HG02610 (cell line): ENCODE measurements at regions not wholly inside any gene's neighbourhood (a gene's known extent, or its start where the extent isn't known, plus 50 kb on each side); places are given as distances from the start of the nearest gene placed in this dataset.

Source experiments
- ATAC-seq: cut with Tn5 transposase; IDR thresholded peaks from one replicate; pipeline ENCODE4 v1.9.1; 2021; ENCODE audit warnings: mild to moderate bottlenecking, moderate library complexity; ENCODE audit not compliant: unreplicated experiment

DNA sequence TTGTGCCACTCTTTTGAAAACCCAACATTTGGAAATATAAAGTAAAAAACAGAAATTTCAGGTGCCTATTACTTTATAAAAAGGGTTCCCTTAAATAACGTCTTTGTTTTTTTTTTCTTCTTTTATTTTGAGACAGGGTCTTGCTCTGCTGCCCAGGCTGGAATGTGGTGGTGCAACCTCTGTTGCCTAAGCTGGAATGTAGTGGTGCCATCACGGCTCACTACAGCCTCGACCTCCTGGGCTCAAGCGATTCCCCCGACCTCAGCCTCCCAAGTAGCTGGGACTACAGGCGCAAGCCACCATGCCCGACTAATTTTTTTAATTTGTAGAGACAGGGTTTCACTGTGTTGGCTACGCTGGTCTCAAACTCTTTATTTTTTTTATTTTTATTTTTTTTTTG is 110.2 kb upstream of the HNRNPU start:
- no peak for ATAC-seq

DNA sequence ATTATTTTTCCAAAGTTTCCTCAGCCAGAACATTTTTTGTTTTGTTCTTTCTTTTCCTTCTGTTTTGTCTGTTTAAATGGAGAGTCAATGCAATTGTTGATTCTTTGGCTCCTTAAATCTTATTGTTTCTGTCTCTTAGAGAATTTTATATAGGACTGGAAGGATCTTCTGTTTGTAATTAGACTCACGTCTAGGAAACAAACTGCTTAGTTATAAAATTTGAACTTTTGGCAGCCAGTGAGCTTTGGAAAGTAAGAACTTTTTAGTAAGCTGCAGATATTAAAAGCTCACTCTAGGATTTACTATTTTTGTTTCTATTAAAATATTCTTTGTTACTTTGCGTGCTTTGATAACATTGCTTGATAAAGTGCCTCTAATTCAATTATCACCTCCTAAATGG is 109.8 kb upstream of the HNRNPU start:
- ATAC-seq = no peak

DNA sequence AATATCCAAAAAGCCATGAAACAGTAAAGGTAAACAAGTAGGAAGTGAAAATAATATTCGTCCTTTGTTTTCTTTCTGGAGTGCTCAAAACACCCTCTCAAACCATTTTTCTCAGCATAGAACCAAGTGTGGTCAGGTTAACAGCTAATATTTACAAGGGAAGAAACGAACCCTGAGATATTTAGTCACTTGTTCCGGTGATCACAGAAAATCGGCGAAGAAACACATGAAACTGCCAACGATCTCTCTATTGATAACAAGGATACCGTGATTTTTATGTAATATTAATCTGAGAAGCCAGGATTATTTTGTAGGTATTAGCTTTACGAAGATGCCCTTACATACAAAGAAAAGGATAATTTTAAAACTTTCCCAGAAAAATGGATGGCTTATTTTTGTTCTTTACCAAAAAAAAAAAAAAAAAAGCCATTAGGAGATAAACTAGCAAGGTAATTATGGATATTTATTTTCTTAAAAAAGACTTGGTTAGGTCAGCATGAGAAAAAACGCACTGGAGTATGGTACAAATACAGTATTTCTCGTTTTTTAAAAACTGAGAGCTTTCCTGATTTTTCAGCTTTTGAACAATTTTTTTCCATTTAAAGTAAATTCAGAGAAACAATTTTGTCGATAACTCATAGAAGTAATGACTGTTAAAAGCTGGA is 107.3 kb upstream of the HNRNPU start:
- no peak for ATAC-seq

DNA sequence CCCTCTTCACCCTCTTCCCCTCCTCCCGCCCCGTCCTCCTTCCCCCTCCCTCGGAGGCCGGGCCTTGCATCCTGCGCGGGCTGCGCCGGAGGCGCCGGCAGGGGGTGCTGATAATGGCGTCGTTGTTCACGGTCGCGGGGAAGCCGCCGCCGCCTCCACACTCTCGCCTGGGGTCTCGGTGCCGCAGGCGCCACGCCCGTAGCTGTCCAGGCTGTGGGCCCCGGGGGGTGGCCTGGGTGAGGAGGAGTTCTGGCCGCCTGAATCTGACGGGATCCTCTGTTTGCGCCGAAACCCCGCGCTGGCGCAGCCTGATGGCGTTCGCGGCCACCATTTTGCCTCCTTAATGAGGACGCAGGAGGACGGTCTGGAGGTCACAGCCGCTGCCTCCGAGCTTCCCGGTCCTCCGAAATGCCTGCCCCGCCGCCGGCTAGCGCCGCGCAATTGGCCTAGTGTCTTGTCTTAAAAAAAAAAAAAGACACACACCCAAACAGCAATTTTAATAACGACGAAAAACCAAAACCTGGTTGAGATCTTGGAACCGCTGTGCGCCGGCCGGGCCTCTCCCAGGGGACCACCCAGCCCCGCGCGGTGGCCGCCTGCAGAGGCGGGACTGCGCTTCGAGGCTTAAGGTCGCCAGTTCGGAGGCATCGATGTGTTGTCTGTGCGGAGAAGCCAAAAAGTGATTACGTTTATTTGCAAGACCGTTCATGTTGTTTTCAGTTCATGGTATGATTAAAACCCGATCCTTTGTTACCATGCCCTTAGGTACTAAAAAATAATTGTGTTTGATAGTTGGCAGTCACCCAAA is 106.6 kb upstream of the HNRNPU start:
- ATAC-seq = peak; percentile 73

DNA sequence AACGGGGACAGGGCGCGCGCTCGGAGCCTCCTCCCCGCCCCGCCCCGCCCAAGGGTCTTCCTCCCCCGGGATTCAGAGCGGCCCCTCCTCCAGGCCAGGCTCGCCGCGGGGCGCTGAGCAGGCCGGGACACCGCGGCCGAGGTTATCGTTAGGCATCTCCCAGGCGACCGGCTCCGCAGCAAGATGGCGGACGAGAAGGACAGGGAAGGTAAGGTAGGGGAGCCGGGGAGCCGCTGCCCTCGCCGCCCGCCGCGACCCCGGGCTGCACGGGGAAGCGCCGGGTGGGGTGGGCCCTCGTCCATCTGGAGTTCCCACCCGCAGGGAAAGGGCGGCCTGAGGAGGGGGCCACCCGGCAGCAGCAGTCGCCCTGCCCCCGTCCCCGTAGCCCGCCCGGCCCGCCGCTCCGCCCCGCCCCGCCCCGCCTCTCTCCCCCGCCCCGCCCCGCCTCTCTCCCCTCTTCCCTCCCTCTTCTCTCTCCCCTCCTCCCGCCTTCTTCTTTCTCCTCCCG is 105.9 kb upstream of the HNRNPU start:
- peak; percentile 69 for ATAC-seq

DNA sequence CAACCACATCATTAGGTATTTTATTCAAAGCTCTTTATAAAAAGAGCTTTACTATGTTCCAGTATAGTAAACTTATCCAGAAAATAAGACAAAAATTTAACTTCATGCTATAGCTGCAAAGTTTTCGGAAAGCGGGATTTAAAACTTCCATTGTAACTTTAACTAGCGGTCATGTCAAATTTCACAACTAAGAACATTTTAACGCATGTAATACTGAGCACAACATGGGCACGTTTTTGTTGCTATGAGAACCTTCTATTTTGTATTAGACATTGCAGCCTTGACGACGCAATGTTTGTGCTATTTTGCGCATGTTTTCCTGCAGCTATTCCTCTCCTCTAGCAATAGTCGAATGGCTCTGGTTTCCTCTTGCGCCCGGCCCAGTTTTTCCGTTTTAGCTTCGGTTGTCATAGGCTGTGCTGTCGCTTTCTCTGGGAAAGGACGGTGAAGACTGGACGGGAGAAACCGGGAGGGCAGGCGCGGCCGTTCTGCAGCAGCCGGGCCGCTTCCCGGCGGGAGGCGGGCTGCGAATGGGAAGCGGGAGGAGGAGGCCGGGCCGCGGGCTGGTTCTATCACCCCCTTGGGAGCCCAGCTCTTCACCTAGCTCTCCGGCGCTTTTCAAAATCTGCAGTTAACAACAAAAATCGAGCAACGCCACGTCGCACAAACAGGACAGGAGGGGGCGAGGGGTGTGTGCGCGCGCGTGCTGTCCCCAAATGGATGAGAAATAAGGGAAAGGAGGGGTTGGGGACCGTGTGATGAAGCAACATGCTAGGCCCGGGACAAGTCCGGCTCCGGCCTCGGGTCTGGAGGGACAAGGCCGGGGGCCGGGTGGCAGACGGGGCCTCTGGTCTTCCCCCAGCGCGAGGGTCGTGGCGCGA is 105.3 kb upstream of the HNRNPU start:
- peak; percentile 26 for ATAC-seq

DNA sequence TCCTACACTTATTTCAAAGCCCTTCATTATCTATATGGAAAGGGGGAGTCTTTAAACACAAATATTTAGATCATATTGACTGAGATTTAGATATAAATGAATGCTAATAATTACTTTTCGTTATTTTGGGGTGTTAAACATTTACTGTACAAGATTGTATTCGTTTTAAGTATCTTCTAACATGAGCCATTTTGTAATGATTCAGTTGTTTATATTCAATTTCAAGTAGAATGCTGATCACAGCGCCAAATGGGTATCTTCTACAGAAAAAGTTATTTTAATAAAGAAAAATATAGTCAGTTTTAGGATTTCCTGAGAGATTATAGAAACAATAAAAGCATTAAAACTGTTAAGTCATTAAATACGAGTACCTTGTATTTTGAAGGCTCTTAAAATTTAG is 104.5 kb upstream of the HNRNPU start:
- ATAC-seq = no peak

DNA sequence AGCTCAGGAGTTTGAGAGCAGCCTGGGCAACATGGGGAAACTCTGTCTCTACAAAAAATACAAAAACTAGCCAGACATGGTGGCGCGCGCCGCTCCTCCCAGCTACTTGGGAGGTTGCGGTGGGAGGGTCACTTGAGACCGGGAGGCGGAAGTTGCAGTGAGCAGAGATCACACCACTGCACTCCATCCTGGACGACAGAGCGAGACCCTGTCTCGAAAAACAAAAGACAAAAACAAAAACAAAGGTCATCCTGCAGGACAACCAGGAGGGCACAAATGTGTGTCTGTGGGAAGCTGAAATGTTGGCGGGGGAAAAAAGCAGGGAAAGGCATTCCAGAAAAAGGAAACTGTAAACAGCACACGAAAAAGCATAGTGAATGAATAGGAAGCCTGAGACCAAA is 104.1 kb upstream of the HNRNPU start:
- ATAC-seq = no peak

DNA sequence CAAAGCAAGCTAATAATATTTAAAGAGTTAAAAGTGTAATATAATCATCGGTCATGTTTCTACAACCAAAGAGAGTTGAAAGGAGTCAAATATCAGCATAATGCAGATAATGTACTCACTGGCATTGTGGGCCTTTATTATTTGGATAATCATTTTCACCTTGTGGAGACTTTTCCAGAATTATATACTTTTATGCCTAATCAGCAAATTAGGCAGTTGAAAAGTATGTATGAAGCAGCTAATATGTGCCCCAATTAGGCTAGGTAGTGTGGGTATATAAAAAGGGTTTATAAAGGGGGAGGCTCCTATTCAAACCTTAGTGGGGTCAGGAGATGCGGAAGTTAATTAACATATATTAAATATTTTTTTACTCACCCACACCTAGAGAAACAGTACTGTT is 102.8 kb upstream of the HNRNPU start:
- no peak for ATAC-seq

DNA sequence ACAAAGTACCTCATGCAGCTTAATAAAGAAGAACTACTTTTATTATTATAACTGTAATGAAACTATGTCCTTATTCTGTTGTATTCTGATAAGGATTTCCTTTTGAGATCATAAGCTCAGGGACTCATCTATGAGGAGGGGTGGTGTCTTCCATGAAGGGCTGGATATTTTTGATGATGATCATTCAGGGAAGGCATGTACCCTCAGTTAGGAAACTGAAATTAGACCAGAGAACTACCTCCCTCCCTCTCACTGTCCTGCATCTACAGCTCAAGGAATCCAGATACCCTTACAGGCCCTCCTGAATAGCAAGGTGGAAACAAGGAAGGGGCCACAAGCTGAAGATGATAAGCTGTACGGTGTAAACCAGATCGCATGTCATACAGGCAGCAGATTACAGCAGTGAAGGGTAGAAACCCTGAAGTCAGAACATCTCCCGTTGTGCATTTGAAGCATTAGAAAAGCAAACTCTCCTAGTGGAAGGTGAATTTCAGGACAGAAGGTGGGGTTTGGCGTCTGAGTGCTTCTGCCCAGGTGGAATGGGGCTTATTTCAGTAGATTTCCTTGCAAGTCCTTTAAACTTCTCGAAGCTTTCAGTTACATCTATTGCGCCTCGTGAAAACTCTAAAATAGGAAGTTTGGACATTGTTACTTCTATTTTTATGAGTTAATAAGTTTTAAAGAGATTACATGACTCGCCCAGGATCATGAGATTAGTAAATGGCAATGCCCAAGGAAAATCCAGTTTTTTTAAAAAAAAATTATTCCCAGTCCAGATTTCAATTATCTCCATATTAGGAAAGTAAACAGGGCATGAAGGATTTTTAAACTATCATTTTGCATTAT is 101.1 kb upstream of the HNRNPU start:
- ATAC-seq = no peak

DNA sequence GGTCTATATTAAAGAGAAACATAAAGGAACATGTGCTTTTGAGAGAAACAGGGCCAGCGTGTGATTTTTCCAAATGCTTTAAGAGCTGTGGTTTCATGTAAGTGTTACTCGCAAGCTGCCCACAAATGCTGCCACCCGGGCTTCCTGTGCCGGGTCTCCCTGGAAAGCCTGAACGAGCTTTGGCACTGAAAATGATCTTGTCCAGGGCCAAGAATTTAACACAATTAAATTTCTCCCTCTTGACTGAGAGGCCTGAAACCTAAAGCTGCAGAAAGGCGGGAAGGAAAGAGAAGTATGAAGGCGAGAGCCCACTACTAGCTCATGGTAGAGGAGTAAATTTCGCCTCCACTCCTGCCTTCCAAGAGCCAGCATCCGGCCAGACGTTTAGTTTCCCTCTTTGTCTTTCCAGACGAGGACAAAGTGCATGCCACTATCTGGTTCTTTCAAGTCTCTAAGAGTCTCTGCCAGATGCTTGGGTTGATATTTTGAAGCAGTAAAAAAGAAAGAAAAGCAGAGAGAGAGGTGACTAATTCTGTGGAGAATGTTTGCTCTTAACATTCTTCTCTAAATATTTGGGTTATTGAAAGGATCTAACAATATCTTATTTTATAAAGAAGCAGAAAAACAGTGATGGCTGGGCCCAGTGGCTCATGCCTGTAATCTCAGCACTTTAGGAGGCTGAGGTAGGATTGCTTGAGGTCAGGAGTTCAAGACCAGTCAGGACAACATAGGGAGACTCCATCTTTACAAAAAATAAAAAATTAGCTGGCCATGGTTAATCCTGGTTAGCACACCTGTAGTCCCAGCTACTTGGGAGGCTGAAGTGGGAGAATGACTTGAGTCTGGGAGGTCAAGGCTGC is 100.0 kb upstream of the HNRNPU start:
- ATAC-seq = no peak

DNA sequence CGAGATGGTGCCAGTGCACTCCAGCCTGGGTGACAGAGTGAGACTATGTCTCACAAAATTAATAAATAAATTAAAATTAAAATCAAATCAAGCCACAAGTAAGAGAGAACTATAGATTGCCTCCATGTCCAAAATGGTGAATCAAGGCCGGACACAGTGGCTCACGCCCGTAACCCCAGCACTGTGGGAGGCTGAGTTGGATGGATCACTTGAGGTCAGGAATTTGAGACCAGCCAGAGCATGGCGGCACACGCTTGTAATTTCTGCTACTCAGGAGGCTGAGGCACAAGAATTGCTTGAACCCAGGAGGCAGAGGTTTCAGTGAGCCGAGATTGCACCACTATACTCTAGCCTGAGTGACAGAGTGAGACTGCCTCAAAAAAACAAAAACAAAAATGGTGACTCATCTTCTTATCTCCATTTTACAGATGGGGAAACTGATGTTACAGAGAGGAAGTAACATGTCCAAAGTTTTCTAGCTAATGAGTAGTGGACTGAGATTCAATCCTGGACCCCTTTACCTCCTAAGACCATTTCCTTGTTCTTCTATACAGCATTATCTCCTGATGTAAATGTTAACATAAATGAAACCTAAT is 99.0 kb upstream of the HNRNPU start:
- no peak for ATAC-seq

DNA sequence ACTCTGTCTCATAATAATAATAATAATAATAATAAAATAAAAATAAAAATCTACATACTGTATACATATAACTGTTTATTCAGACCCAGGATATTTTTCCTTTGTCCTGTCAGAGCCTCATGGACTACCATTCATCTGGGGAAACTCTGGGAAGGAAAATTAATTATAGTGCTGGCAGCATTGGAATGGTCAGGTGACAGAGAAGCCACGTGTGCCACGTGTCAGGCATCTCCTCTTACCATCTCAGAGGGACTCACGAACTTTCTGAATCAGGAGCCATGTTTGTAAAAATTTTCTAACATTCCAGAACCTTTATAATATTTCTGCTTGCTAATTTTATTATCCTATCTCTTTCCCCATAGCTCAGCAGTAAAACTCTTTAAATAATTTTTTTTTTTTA is 97.8 kb upstream of the HNRNPU start:
- no peak for ATAC-seq

DNA sequence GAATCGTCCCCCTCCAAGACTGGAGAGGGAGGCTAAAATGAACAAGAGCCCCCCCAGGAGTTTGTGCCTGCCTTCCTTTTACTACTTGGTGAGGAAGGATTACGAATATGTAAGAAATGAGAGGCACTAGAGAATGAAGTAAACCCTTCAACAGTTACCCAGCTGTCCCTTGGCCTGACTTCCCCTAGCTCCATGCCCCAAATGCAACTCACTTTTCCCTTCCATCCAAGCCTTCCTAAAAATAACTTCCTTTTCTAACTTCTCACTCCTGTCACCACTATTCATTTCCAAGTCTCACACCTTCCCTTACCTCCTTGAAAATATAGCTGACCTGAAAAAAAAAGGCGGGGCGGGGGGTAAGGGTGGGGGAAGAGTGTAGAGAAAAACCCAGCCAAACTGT is 96.6 kb upstream of the HNRNPU start:
- no peak for ATAC-seq

DNA sequence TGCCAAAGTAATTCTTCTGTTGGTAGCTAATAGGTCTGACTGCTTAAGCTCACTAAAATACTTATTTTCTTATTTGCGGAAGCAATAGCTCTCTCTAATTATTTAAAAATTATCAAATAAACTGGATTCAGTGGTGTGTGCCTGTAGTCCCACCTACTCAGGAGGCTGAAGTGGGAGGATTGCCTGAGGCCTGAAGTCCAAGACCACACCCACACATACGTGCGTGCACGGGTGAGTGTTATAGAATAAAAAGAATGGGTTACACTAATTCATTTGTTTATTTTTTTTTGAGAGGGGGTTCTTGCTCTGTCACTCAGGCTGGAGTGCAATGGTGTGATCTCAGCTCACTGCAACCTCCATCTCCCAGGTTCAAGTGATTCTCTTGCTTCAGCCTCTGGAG is 94.2 kb upstream of the HNRNPU start:
- ATAC-seq = no peak

DNA sequence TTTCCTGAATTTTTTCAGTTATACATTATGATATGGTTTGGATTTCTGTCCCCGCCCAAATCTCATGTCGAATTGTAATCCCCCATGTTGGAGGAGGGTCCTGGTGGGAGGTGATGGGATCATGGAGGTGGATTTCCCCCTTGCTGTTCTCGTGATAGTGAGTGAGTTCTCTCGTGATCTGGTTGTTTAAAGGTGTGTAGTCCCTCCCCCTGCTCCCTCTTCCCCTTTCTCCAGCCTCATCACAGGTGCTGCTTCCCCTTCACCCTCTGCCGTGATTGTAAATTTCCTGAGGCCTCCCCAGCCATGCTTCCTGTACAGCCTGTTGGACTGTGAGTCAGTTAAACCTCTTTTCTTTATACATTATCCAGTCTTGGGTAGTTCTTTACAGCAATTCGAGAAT is 93.2 kb upstream of the HNRNPU start:
- ATAC-seq = no peak

DNA sequence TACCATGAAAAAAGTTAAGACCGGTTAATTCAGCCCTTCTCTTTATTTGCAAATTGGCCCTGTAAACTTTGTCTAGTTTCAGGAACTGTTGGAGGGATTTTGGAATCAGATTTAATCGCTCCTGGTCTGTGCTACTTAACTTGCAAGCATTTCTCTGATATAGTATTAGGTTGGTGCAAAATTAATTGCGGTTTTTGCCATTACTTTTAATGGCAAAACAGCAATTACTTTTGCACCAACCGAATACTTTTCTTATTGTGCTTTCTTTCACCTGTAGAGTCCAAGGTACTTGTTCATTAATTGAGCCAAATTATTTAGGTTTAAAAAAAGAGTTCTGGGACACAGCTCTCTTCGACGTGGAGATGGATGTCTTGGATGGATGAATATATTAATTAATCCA is 92.8 kb upstream of the HNRNPU start:
- ATAC-seq = no peak

DNA sequence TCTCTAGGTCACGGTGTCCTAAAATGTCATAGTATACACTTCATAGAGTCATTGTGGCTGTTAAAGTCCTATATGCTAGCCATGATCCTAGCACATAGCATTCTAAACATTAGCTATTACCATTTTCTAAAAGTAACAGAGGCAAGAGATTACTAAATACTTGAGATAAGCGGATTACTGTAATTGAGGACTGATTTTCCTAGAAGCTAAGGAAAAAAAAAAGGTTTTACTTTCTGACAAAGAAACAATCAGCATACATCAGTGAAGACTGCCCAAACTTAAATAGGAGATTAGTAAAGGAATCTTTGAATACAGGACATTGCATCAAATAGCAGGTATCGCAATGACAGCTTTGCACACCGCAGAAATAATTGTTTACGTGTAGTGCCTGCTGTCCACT is 91.3 kb upstream of the HNRNPU start:
- no peak for ATAC-seq

DNA sequence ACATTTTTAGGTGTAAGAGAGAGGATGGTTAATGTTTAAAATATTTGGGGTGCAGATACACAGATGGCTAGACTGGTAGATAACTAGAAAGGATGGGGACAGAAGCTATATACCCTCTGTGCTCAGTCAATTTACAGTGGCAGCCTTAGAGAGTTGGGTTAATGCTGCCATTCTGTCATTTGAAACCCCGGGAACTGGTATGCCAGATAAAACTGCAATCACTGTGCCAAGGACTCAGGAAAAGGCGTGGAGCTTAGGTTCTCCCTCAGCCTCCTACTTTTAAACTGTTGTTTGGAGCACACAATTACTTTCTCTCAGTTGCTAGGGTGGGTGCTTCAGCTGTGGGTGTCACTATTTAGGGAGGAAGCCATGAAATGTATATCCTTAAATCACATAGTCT is 90.0 kb upstream of the HNRNPU start:
- no peak for ATAC-seq
